NT2/D1 (cell line): ENCODE measurements at regions not wholly inside any gene's neighbourhood (a gene's known extent, or its start where the extent isn't known, plus 50 kb on each side); places are given as distances from the start of the nearest gene placed in this dataset.
"Not testable (repeated sequence)": the region's sequence is repeated elsewhere in the genome, so short reads cannot be mapped to it uniquely, and the experiment has no call there.

Experiments
- DNase-seq: peaks from one replicate; pipeline ENCODE4 v3.0.0-alpha.2; 2011; ENCODE audit warnings: low read depth, low spot score
- H3K27me3 ChIP-seq: 2 replicates; pipeline ENCODE4 v1.6.0; 2011; ENCODE audit warnings: mild to moderate bottlenecking; ENCODE audit not compliant: insufficient read length, insufficient read depth
- H3K36me3 ChIP-seq: 2 replicates; pipeline ENCODE4 v1.6.1; 2011; ENCODE audit warnings: mild to moderate bottlenecking, low read length, mixed read lengths; ENCODE audit not compliant: insufficient read depth, insufficient read length
- H3K4me1 ChIP-seq: 2 replicates; pipeline ENCODE4 v1.5.1; 2011; ENCODE audit not compliant: insufficient read depth, insufficient read length
- H3K4me3 ChIP-seq: 2 replicates; pipeline ENCODE4 v1.5.1; 2011; ENCODE audit warnings: low read depth; ENCODE audit not compliant: insufficient read length
- H3K9ac ChIP-seq: 2 replicates; pipeline ENCODE4 v1.6.0; 2011; ENCODE audit warnings: low read depth; ENCODE audit not compliant: insufficient read length
- H3K9me3 ChIP-seq: 2 replicates; pipeline ENCODE4 v1.5.1; 2011; ENCODE audit warnings: mild to moderate bottlenecking, low read length; ENCODE audit not compliant: insufficient read depth
- SUZ12 ChIP-seq: IDR thresholded peaks from 2 replicates; pipeline ENCODE4 v1.6.1; 2011; ENCODE audit not compliant: insufficient read length, insufficient read depth; ENCODE audit errors: extremely low read depth
- YY1 ChIP-seq: IDR thresholded peaks from 2 replicates; pipeline ENCODE4 v1.6.1; 2011; ENCODE audit not compliant: insufficient read length, insufficient read depth
- ZNF274 ChIP-seq: IDR thresholded peaks from 2 replicates; pipeline ENCODE4 v1.6.1; 2011; ENCODE audit warnings: mild to moderate bottlenecking, low read depth, low read length

DNA sequence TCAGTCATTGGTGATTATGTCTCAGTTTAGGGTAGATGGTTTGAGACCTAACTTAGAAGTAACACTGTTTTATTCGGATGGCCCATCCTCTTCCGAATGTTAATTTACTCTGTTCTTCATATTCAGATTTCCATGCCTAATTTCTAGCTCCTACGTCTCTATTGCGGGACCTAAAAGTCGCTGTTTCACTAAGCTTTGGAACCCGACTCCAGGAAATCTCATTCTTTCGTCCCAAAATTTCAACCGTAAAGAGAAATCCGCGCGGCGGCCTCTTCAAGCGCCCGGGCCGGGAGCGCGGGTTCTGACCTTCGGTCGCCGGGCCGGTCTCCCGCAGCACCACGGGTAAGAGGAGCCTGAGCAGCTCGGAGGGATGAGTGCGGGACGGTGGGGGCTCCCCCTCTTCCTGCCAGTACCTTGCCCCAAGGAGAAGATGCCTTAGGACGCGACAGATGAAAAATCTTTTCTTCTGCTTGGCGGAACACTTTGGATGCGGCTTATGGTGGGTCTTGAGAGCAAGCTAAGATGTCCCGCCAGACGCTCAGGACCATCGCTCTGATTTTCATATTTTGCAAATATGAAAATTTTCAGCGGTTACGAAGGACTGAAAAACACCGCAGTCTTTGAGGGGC lies 128.7 kb downstream of the PPIAL4G start:
- TF ChIP-seq YY1 (no peak), ZNF274 (no peak), SUZ12 (no peak)
- H3K9ac ChIP-seq: peak overlapping the region; percentile 71
- no peaks in the 10 kb centered on the region for H3K4me1 ChIP-seq
- H3K4me3 ChIP-seq: peak overlapping the region; percentile 27
- H3K9me3 ChIP-seq: no peaks in the 10 kb centered on the region
- no peak for DNase-seq
- peaks cover 51% of the 10 kb centered on the region for H3K27me3 ChIP-seq
- no peaks in the 10 kb centered on the region for H3K36me3 ChIP-seq

DNA sequence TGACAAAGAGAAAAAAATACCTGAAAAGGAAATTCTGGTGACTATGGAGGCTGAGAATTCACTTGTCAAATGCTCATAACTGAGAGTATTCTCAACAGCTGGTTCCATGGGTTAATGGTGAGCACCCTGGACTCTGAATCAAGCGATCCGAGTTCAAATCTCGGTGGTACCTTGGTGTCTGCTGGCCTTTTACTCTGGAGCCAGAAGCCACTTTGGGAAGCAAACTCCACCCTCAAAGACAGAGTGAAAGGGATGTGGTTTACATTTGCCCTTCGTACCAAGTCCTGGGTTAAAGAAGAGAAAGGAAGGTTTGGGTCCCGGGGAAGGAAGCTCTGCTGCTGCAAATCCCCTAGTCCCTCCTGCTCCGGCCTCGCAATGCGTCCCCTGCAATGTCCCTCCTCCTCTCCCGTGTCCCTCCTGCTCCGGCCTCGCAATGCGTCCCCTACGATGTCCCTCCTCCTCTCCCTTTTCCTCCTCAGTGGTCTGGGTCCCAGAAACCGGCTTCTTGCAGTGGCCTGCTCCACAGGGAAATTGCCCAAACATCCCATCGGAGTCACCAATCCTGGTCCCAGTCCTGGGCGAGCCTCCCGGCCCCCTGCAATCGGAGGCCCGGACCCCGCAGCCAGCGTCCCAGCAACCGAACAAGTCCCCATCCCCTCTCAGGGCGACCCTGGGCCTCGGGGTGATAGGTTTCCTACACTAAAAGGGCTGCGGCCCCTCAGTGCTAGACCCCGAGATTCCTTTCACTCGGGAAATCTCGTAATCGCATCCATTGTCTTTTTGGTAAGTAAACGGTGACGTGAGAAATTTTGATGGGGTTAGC lies 129.4 kb downstream of the PPIAL4G start:
- Histone ChIP-seq H3K4me1 (no peaks in the 10 kb centered on the region), H3K4me3 (peak overlapping the region; percentile 27), H3K9ac (peak overlapping the region; percentile 71), H3K36me3 (no peaks in the 10 kb centered on the region), H3K27me3 (peaks cover 51% of the 10 kb centered on the region), H3K9me3 (no peaks in the 10 kb centered on the region)
- peak; percentile 46 for DNase-seq
- TF ChIP-seq ZNF274: no peak
- no peak for TF ChIP-seq YY1
- TF ChIP-seq SUZ12: no peak

DNA sequence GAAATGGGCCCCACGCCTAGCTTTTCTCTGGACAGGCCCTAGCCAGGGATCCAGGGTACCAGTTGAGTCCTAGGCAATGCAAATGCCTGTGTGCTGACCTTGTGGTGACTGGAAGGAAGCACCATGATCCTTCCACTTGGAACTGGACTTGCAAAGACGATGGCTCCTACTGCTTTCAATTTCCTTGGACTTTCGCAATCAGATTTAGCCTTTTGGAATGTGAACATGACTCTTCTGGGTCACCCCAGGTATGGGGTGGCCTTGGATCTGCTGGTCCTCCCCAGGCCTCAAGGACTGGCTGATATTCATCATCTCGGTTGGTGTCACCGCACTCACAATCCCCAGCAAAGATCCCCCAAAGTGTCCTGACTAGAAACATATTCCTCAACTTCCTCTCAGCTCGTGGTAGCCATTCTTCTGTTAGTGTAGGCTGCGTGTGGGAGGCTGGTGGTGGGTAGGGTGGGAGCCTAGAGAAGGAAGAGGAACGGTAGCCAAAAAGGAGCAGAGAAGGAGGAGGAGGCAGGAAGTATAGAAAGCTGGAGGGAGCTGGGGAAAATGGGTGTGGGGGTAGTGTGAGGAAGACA lies 130.5 kb downstream of the PPIAL4G start:
- H3K4me1 ChIP-seq: no peaks in the 10 kb centered on the region
- no peaks in the 10 kb centered on the region for H3K36me3 ChIP-seq
- peaks cover 51% of the 10 kb centered on the region for H3K27me3 ChIP-seq
- TF ChIP-seq SUZ12 (no peak), YY1 (no peak), ZNF274 (no peak)
- no peaks in the 10 kb centered on the region for H3K9me3 ChIP-seq
- no peak overlapping the region for H3K9ac ChIP-seq
- no peak overlapping the region for H3K4me3 ChIP-seq
- DNase-seq: no peak

DNA sequence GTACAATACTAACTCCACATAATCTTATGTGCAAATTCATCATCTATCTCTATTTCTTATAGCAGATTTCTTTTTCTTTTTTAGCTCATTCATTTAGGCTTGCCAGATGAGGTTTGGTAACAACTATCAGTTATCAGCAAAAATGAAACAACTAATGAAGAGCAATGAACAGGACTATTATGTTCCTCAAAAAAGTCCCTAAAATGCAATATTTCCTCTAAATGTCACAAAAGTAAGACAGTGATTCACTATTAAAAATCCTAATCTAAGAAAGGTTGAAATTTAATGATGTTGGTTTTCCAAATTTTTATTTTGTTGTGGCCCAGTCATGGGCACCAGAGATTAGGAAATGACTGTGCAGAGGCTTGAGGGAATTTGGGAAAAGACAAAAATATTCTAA lies 135.3 kb downstream of the PPIAL4G start:
- Histone ChIP-seq H3K4me3 (no peak overlapping the region), H3K4me1 (no peaks in the 10 kb centered on the region), H3K27me3 (peaks cover 18% of the 10 kb centered on the region), H3K36me3 (no peaks in the 10 kb centered on the region), H3K9me3 (no peaks in the 10 kb centered on the region), H3K9ac (no peak overlapping the region)
- DNase-seq: no peak
- TF ChIP-seq ZNF274: no peak
- no peak for TF ChIP-seq SUZ12
- TF ChIP-seq YY1: no peak

DNA sequence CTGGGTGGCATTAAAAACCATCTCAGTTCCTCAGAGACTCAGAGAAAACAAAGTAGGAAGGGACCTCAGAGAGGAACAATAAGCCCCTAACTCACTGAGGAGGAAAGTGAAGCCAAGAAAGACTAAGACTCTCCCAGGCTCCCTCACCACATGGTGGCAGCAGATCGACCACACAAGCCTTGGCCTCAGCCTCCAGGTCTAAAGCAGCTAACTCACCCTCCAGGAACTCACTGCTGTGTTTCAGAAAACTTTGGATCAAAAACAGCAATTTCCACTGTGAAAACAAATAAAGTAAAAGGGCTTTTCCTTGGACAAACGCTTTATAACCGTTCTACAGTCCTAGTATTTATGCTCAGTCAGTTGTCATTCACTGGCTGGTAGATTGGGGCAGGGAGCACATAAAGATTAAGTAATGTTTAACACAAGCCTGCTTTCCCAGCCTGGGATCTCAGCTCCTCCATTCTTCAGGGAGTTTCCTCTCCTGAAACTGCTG lies 137.4 kb downstream of the PPIAL4G start:
- not testable (repeated sequence) for H3K4me1 ChIP-seq, H3K36me3 ChIP-seq, H3K9me3 ChIP-seq, H3K4me3 ChIP-seq, H3K9ac ChIP-seq, H3K27me3 ChIP-seq, DNase-seq

DNA sequence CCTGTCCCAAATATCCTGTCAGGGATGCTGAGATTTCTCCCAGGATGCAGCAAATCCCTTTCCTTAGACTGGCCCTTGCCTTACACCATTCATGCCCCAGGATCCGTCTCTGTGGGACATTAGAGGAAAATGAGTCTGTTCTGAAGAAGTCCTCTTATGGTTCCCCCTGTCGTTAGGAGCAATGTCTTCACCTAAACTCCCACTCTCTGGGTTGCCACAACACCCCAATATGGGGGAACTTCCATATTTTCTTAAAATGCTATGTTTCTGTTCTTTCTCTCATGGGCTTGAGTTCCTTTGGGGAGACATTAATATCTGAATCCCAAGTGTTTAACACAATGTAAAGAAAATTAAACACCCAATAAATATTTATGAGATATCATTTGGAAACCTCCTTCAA lies 138.5 kb downstream of the PPIAL4G start:
- not testable (repeated sequence) for H3K36me3 ChIP-seq, DNase-seq, H3K9ac ChIP-seq

DNA sequence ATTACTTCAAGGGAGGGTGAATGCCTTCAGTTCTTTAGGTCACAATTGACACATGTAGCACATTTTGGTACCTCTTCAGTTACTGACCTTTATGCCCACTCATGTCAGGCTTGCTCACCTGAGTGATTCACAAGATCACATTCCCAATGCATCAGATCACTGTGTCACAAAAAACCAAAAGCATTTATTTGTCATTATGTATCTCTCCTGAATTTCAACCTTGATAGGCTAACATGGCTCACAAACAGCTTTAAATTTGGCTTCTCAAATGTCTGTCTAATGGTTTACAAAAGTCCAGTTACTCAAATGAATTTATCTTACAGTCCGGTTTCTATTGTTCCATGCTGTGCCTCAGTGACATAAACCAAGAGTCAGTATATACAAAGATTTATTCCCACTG lies 141.4 kb downstream of the PPIAL4G start:
- not testable (repeated sequence) for DNase-seq, H3K4me3 ChIP-seq, H3K4me1 ChIP-seq, H3K27me3 ChIP-seq, H3K9ac ChIP-seq, H3K9me3 ChIP-seq, H3K36me3 ChIP-seq

More for the DNA sequence above, 138.5 kb downstream of the PPIAL4G start:
- H3K4me1 ChIP-seq, H3K27me3 ChIP-seq, H3K4me3 ChIP-seq, H3K9me3 ChIP-seq: not testable (repeated sequence)

DNA sequence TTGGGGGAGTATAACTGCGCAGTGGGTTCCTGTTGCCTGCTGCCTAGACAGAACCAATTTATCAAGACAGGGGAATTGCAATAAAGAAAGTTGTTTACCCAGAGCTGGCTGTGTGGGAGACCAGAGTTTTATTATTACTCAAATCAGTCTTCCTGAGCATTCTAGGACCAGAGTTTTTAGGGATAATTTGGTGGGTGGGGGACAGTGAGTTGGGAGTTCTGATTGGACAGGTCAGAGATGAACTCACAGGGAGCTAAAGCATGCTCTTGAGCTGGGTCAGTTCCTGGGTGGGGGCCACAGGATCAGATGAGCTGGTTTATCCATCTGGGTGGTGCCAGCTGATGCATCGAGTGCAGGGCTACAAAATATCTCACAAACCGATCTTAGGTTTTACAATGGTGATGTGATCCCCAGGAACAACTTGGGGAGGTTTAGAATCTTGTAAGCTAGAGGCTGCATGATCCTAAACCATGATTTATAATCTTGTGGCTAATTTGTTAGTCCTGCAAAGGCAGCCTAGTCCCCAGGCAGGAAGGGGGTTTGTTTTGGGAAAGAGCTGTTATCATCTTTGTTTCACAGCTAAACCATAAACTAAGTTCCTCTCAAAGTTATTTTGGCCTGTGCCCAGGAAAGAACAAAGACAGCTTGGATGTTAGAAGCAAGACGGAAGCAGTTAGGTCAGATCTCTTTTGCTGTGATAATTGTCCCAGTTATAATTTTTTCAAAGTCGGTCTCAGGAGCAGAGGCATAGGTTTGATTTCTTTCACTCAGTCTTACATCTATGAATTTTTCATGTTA lies 146.8 kb downstream of the PPIAL4G start:
- not testable (repeated sequence) for DNase-seq, H3K4me3 ChIP-seq, H3K9ac ChIP-seq, H3K27me3 ChIP-seq, H3K9me3 ChIP-seq, H3K36me3 ChIP-seq, H3K4me1 ChIP-seq
